ENCODE measurements at regions not wholly inside any gene's neighbourhood (a gene's known extent, or its start where the extent isn't known, plus 50 kb on each side); places are given as distances from the start of the nearest gene placed in this dataset.

DNA sequence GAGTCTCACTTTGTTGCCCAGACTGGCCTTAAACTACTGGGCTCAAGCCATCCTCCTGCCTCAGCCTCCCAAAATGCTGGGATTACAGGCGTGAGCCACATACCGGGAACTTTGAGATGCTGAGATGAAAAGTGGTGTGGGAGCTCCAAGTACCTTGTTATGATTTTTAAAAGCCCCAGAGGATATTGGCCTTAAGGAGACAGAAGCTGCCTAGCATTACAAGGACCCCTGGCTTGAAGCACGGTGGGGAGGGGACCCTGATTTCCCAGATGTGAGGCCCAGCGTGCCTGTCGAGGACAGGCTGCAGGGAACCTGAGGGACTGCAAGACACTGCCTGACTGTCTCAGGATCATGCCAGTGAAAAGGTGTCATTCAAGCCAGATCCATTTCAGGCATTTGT, 75.3 kb upstream of the TIAM2 start:
- H3K4me3 Mint-ChIP-seq, result no peak overlapping the region
- peaks cover 0 to 2% (median 0%) of the 10 kb centered on the region in 7 donors for H3K9me3 Mint-ChIP-seq
- peaks cover 7% of the 10 kb centered on the region for H3K4me1 Mint-ChIP-seq
- Histone ChIP-seq H3K4me1 (ENCODE audit: control insufficient read depth in 1 of 2, insufficient read depth in 2 of 2, low read length in 2 of 2) (peaks cover 0 to 7% of the 10 kb centered on the region in 2 donors), H3K9me3 (replicated peaks in 1 of 2; ENCODE audit: control insufficient read depth in 1 of 2, insufficient read depth in 1 of 2, low read length in 2 of 2) (no peaks in the 10 kb centered on the region), H3K4me2 (replicated peaks; ENCODE audit: extremely low read depth, low read length, poor library complexity, severe bottlenecking) (no peak overlapping the region), H3K4me3 (replicated peaks in 1 of 3; ENCODE audit: low read depth in 2 of 3, low read length in 3 of 3) (no peak overlapping the region), H3K36me3 (replicated peaks in 1 of 2; ENCODE audit: control insufficient read depth in 1 of 2, insufficient read depth in 2 of 2, low read length in 2 of 2) (no peaks in the 10 kb centered on the region), H3K27me3 (ENCODE audit: control insufficient read depth in 2 of 2, insufficient read depth in 2 of 2, low read length in 2 of 2) (no peaks in the 10 kb centered on the region), H2AFZ (ENCODE audit: insufficient read depth, low read depth, low read length, poor library complexity, severe bottlenecking) (no peak overlapping the region), H3K9ac (ENCODE audit: insufficient read depth, low read length, poor library complexity, severe bottlenecking) (no peak overlapping the region), H3K27ac (ENCODE audit: low read depth in 1 of 2, low read length in 2 of 2) (no peak overlapping the region), H3K79me2 (ENCODE audit: insufficient read depth, low read length) (no peaks in the 10 kb centered on the region), H4K20me1 (ENCODE audit: insufficient read depth, low read length) (no peaks in the 10 kb centered on the region)
- no peak overlapping the region for H3K27ac Mint-ChIP-seq
- TF ChIP-seq, protein P1, sequence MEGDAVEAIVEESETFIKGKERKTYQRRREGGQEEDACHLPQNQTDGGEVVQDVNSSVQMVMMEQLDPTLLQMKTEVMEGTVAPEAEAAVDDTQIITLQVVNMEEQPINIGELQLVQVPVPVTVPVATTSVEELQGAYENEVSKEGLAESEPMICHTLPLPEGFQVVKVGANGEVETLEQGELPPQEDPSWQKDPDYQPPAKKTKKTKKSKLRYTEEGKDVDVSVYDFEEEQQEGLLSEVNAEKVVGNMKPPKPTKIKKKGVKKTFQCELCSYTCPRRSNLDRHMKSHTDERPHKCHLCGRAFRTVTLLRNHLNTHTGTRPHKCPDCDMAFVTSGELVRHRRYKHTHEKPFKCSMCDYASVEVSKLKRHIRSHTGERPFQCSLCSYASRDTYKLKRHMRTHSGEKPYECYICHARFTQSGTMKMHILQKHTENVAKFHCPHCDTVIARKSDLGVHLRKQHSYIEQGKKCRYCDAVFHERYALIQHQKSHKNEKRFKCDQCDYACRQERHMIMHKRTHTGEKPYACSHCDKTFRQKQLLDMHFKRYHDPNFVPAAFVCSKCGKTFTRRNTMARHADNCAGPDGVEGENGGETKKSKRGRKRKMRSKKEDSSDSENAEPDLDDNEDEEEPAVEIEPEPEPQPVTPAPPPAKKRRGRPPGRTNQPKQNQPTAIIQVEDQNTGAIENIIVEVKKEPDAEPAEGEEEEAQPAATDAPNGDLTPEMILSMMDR (IDR thresholded peaks at IDR 0.05), result no peak
- DNase-seq, result no peak
- peaks cover 0 to 3% of the 10 kb centered on the region in 2 donors for H3K36me3 Mint-ChIP-seq
- peaks cover 0 to 3% (median 1%) of the 10 kb centered on the region in 3 donors for H3K27me3 Mint-ChIP-seq (ENCODE audit: low read depth in 3 of 3)
- 100% methylated on average over 5 of the region's 5 CpGs for WGBS (ENCODE audit: insufficient coverage)
- intact Hi-C loops (cut with micrococcal nuclease), result loop anchor here in 1 of 2 donors (10.0 kb wide), 2 partner anchors 255 to 345 kb away; partner anchors contain the start of gene CLDN20

DNA sequence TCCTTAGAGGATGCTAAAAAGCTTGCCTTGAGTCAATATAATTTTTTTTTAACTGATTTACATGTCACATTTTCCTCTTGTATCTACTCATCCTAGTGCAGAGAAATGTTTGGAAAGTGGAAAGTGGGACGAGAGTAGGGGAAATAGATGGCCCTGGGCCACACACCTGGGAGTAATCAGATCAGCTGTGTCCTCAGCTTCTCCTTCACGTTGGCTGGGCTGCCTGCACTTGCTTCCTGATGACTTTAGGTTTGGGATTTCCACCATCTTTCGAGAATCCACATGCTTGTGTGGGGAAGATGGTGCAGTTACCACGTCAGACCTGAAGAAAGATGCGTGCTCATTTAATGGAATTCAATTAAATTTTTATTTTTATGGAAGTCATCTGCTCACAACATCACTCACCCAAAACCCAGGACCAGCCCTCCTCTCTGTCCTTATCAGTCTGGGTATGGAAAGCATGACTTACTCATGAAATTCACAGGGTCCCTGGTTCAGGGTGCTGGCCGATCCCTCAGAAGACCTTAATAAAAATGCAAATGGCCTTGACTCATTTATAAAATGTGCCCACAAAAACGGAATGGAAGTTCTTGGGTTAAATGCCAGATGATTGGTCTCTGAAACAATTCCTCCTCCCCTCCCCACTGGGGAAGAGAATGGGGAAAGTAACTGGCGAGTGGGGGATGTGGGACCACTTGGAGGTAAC, 74.5 kb upstream of the TIAM2 start:
- Histone ChIP-seq H2AFZ (ENCODE audit: insufficient read depth, low read depth, low read length, poor library complexity, severe bottlenecking) (no peak overlapping the region), H3K79me2 (ENCODE audit: insufficient read depth, low read length) (no peaks in the 10 kb centered on the region), H3K36me3 (replicated peaks in 1 of 2; ENCODE audit: control insufficient read depth in 1 of 2, insufficient read depth in 2 of 2, low read length in 2 of 2) (no peaks in the 10 kb centered on the region), H4K20me1 (ENCODE audit: insufficient read depth, low read length) (no peaks in the 10 kb centered on the region), H3K9ac (ENCODE audit: insufficient read depth, low read length, poor library complexity, severe bottlenecking) (no peak overlapping the region), H3K4me1 (ENCODE audit: control insufficient read depth in 1 of 2, insufficient read depth in 2 of 2, low read length in 2 of 2) (peaks cover 0 to 7% of the 10 kb centered on the region in 2 donors), H3K4me2 (replicated peaks; ENCODE audit: extremely low read depth, low read length, poor library complexity, severe bottlenecking) (no peak overlapping the region), H3K4me3 (replicated peaks in 1 of 3; ENCODE audit: low read depth in 2 of 3, low read length in 3 of 3) (no peak overlapping the region), H3K27ac (ENCODE audit: low read depth in 1 of 2, low read length in 2 of 2) (no peak overlapping the region), H3K27me3 (ENCODE audit: control insufficient read depth in 2 of 2, insufficient read depth in 2 of 2, low read length in 2 of 2) (no peaks in the 10 kb centered on the region), H3K9me3 (replicated peaks in 1 of 2; ENCODE audit: control insufficient read depth in 1 of 2, insufficient read depth in 1 of 2, low read length in 2 of 2) (no peaks in the 10 kb centered on the region)
- peaks cover 0 to 2% (median 0%) of the 10 kb centered on the region in 7 donors for H3K9me3 Mint-ChIP-seq
- H3K4me3 Mint-ChIP-seq, result no peak overlapping the region
- H3K27me3 Mint-ChIP-seq (ENCODE audit: low read depth in 3 of 3), result peaks cover 1 to 3% (median 2%) of the 10 kb centered on the region in 3 donors
- peaks cover 0 to 3% of the 10 kb centered on the region in 2 donors for H3K36me3 Mint-ChIP-seq
- TF ChIP-seq, protein P1 (IDR thresholded peaks at IDR 0.05), result no peak
- intact Hi-C loops (cut with micrococcal nuclease), result loop anchor here in 1 of 2 donors (10.0 kb wide), 2 partner anchors 254 to 344 kb away; partner anchors contain the start of gene CLDN20
- peaks cover 7% of the 10 kb centered on the region for H3K4me1 Mint-ChIP-seq
- no peak for DNase-seq
- WGBS (ENCODE audit: insufficient coverage), result 79% methylated on average over 2 of the region's 8 CpGs
- peak overlapping the region in 1 of 7 donors; percentile 66 for H3K27ac Mint-ChIP-seq

All from CD14-positive monocyte (primary cell).